Neutrophil (primary cell): ENCODE measurements at regions not wholly inside any gene's neighbourhood (a gene's known extent, or its start where the extent isn't known, plus 50 kb on each side); places are given as distances from the start of the nearest gene placed in this dataset.

Experiments used
- H3K27ac ChIP-seq: fragments of 200-600 bp; sonication (generic); 2 replicates; pipeline ENCODE4 v1.5.1; 2016; ENCODE audit warnings: mild to moderate bottlenecking, moderate library complexity
- H3K27me3 ChIP-seq: fragments of 200-600 bp; sonication (generic); 2 replicates; pipeline ENCODE4 v1.6.0; 2016; ENCODE audit warnings: mild to moderate bottlenecking
- H3K36me3 ChIP-seq: fragments of 200-600 bp; sonication (generic); 2 replicates; pipeline ENCODE4 v1.5.1; 2017
- H3K4me1 ChIP-seq, 2 experiments: fragments of 200-600 bp in 1 of 2; sonication (generic) in 1 of 2; 1 replicate in 1 of 2; 2 replicates in 1 of 2; pipeline versions ENCODE4 v1.5.1 to v1.6.1; 2013 to 2016; ENCODE audit warnings: low read depth in 1 of 2, low read length in 1 of 2, mild to moderate bottlenecking in 1 of 2, moderate library complexity in 1 of 2; ENCODE audit not compliant: control insufficient read depth in 1 of 2, insufficient read depth in 1 of 2
- H3K4me3 ChIP-seq, 2 experiments: fragments of 200-600 bp in 1 of 2; sonication (generic) in 1 of 2; 1 replicate in 1 of 2; 2 replicates in 1 of 2; pipeline ENCODE4 v1.5.1; 2013 to 2016; ENCODE audit warnings: low read depth in 1 of 2, low read length in 1 of 2, mild to moderate bottlenecking in 1 of 2, moderate library complexity in 1 of 2
- H3K9me3 ChIP-seq: fragments of 200-600 bp; sonication (generic); 2 replicates; pipeline ENCODE4 v1.5.1; 2016
- TF ChIP-seq, protein P1 (sequence below): fragments of 200-600 bp; sonication (generic); IDR thresholded peaks from 2 replicates; pipeline ENCODE4 v1.5.1; 2016; ENCODE audit warnings: antibody characterized with exemption

- H3K27me3 ChIP-seq: no peaks in the 10 kb centered on the region
- H3K4me1 ChIP-seq: no peaks in the 10 kb centered on the region
- TF ChIP-seq, protein P1, sequence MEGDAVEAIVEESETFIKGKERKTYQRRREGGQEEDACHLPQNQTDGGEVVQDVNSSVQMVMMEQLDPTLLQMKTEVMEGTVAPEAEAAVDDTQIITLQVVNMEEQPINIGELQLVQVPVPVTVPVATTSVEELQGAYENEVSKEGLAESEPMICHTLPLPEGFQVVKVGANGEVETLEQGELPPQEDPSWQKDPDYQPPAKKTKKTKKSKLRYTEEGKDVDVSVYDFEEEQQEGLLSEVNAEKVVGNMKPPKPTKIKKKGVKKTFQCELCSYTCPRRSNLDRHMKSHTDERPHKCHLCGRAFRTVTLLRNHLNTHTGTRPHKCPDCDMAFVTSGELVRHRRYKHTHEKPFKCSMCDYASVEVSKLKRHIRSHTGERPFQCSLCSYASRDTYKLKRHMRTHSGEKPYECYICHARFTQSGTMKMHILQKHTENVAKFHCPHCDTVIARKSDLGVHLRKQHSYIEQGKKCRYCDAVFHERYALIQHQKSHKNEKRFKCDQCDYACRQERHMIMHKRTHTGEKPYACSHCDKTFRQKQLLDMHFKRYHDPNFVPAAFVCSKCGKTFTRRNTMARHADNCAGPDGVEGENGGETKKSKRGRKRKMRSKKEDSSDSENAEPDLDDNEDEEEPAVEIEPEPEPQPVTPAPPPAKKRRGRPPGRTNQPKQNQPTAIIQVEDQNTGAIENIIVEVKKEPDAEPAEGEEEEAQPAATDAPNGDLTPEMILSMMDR: no peak
- H3K4me3 ChIP-seq: no peak overlapping the region
- H3K9me3 ChIP-seq: no peaks in the 10 kb centered on the region
- H3K27ac ChIP-seq: no peak overlapping the region
- H3K36me3 ChIP-seq: no peaks in the 10 kb centered on the region
Observed at GRCh38 chr10:10211409-10211808, 806.3 kb upstream of the CELF2 start.

DNA sequence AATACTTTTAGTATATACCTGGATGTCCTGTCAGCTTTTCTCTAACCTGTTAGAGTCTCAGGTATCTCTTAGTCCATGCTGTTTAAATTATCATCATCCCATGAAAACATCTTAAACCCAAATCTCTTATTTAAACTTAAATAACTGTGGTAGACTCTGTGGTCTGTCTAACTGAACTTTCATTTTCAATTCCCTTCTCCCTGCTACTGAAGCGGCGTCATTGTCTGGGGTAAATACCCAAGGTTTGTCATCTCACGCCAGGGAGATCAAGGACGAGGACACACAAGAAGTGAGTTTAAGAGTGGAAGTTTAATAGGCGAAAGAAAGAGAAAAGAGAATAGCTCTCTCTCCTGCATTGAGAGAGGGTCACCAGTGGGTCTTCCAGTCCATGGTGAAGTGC, 804.4 kb upstream of the CELF2 start:
- H3K27ac ChIP-seq: no peak overlapping the region

GRCh38 chr10:10222304-10222841, 795.3 kb upstream of the CELF2 start:
- no peaks in the 10 kb centered on the region for H3K4me1 ChIP-seq
- no peak overlapping the region for H3K4me3 ChIP-seq
- TF ChIP-seq, protein P1: no peak
- H3K36me3 ChIP-seq: no peaks in the 10 kb centered on the region
- H3K27me3 ChIP-seq: no peaks in the 10 kb centered on the region
- no peaks in the 10 kb centered on the region for H3K9me3 ChIP-seq
- no peak overlapping the region for H3K27ac ChIP-seq

More for the DNA sequence above, 804.4 kb upstream of the CELF2 start:
- H3K36me3 ChIP-seq: no peaks in the 10 kb centered on the region
- no peak overlapping the region for H3K4me3 ChIP-seq
- H3K9me3 ChIP-seq: no peaks in the 10 kb centered on the region
- TF ChIP-seq, protein P1: no peak
- no peaks in the 10 kb centered on the region for H3K27me3 ChIP-seq
- H3K4me1 ChIP-seq: no peaks in the 10 kb centered on the region

DNA sequence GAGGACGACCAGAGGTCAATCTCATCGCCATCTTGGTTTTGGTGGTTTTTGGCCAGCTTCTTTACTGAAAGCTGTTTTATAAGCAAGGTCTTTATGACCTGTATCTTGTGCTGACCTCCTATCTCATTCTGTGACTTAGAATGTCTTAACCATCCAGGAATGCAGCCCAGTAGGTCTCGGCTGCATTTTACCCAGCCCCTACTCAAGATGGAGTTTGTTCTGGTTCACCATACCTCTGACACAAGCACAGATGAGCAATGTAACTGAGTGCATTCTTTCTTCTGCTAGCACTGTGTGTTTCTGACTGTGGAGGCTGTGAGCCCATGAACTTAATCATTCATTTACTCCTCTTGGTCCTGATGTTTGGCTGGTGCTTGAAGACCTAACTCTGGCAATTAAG, 794.5 kb upstream of the CELF2 start:
- no peaks in the 10 kb centered on the region for H3K9me3 ChIP-seq
- no peak overlapping the region for H3K27ac ChIP-seq
- no peak overlapping the region for H3K4me3 ChIP-seq
- no peaks in the 10 kb centered on the region for H3K4me1 ChIP-seq
- TF ChIP-seq, protein P1: no peak
- no peaks in the 10 kb centered on the region for H3K27me3 ChIP-seq
- no peaks in the 10 kb centered on the region for H3K36me3 ChIP-seq

GRCh38 chr10:10225136-10225676, 792.5 kb upstream of the CELF2 start:
- TF ChIP-seq, protein P1: no peak
- Histone ChIP-seq H3K4me3 (no peak overlapping the region), H3K27me3 (no peaks in the 10 kb centered on the region), H3K4me1 (no peaks in the 10 kb centered on the region), H3K36me3 (no peaks in the 10 kb centered on the region), H3K27ac (no peak overlapping the region), H3K9me3 (no peaks in the 10 kb centered on the region)
